Endothelial cell of umbilical vein (primary cell): ENCODE measurements at regions not wholly inside any gene's neighbourhood (a gene's known extent, or its start where the extent isn't known, plus 50 kb on each side); places are given as distances from the start of the nearest gene placed in this dataset.

Experiments
- BruUV-seq: library from RNA; stranded (reverse); fragments of 400-500 nt; replicated peaks from 2 replicates; lab custom pipeline; 2021; lab: Mats Ljungman, UMichigan
- CTCF ChIA-PET: fragments of 300-600, 350-600 bp; sonication (Branson Sonifier 250); formaldehyde crosslinking; loops from one replicate; lab custom pipeline; 2021; ENCODE audit warnings: antibody characterized with exemption, inconsistent platforms; lab: Charles Lee
- POLR2A ChIA-PET: fragments of 300-600, 350-600 bp; sonication (Branson Sonifier 250); formaldehyde crosslinking; loops from one replicate; lab custom pipeline; 2021; ENCODE audit warnings: antibody characterized with exemption, inconsistent platforms; lab: Charles Lee
- DNase-seq: peaks from one replicate; pipeline ENCODE4 v3.0.0-alpha.2; 2011; ENCODE audit warnings: low read depth, low spot score
- FAIRE-seq: peaks from 2 replicates; lab custom pipeline; 2011; peaks lifted over from hg19 to GRCh38; lab: Jason Lieb, UNC
- H2AFZ ChIP-seq: 2 replicates; pipeline ENCODE4 v1.6.0; 2012; ENCODE audit warnings: low read depth, low read length, control low read depth, inconsistent platforms
- H3K27ac ChIP-seq: 2 replicates; pipeline ENCODE4 v1.5.1; 2011; ENCODE audit warnings: low read depth, mild to moderate bottlenecking, control low read depth, low read length, moderate library complexity; ENCODE audit not compliant: insufficient read depth
- H3K27me3 ChIP-seq, 2 experiments: 2 replicates each; pipeline versions ENCODE4 v1.6.0 to v1.6.1; 2011; ENCODE audit warnings: low read length in 2 of 2, mixed read lengths in 1 of 2; ENCODE audit not compliant: control insufficient read depth in 2 of 2, insufficient read depth in 2 of 2
- H3K36me3 ChIP-seq, 2 experiments: 2 replicates in 1 of 2; 3 replicates in 1 of 2; pipeline ENCODE4 v1.5.1; 2011; ENCODE audit warnings: low read length in 2 of 2, mild to moderate bottlenecking in 1 of 2, moderate library complexity in 1 of 2; ENCODE audit not compliant: control insufficient read depth in 2 of 2, insufficient read depth in 2 of 2; ENCODE audit errors: extremely low read depth in 1 of 2
- H3K4me1 ChIP-seq: 3 replicates; pipeline ENCODE4 v1.5.1; 2011; ENCODE audit warnings: mild to moderate bottlenecking, low read length; ENCODE audit not compliant: control insufficient read depth, insufficient read depth; ENCODE audit errors: extremely low read depth
- H3K4me2 ChIP-seq: 2 replicates; pipeline ENCODE4 v1.6.1; 2011; ENCODE audit warnings: low read length, control low read depth, mixed read lengths; ENCODE audit not compliant: insufficient read depth
- H3K4me3 ChIP-seq, 3 experiments: fragments of 200-600 bp in 1 of 3; sonication (generic), shearing (Covaris generic) in 1 of 3; replicated peaks in 1 of 3; 2 replicates each; pipeline ENCODE4 v1.5.1; 2011 to 2016; ENCODE audit warnings: control low read depth in 3 of 3, low read length in 3 of 3, mild to moderate bottlenecking in 2 of 3, inconsistent platforms in 1 of 3, low read depth in 1 of 3, moderate library complexity in 1 of 3; ENCODE audit not compliant: insufficient read depth in 1 of 3
- H3K79me2 ChIP-seq: 2 replicates; pipeline ENCODE4 v1.6.0; 2012; ENCODE audit warnings: low read length, inconsistent platforms; ENCODE audit not compliant: control insufficient read depth, insufficient read depth
- H3K9ac ChIP-seq: replicated peaks from 2 replicates; pipeline ENCODE3; 2011; ENCODE audit warnings: low read length, control low read depth; ENCODE audit not compliant: insufficient read depth; ENCODE audit errors: extremely low read depth
- H3K9me1 ChIP-seq: replicated peaks from 3 replicates; pipeline ENCODE4 v1.6.0; 2011; ENCODE audit warnings: mild to moderate bottlenecking, low read length; ENCODE audit not compliant: control insufficient read depth, insufficient read depth; ENCODE audit errors: extremely low read depth
- H3K9me3 ChIP-seq: replicated peaks from 2 replicates; pipeline ENCODE4 v1.5.1; 2012; ENCODE audit warnings: low read length, inconsistent platforms; ENCODE audit not compliant: control insufficient read depth, insufficient read depth
- H4K20me1 ChIP-seq: replicated peaks from 2 replicates; pipeline ENCODE3; 2011; ENCODE audit warnings: mild to moderate bottlenecking, low read length; ENCODE audit not compliant: control insufficient read depth, insufficient read depth; ENCODE audit errors: extremely low read depth
- CTCF ChIP-seq, 2 donors: IDR thresholded peaks; 1 replicate in 1 of 2; 2 replicates in 1 of 2; pipeline ENCODE4 v1.5.1; 2011; ENCODE audit warnings: low read length in 2 of 2, mild to moderate bottlenecking in 2 of 2, moderate library complexity in 2 of 2, control low read depth in 1 of 2, inconsistent platforms in 1 of 2, low read depth in 1 of 2; ENCODE audit not compliant: insufficient read depth in 1 of 2; ENCODE audit errors: extremely low read depth in 1 of 2
- FOS ChIP-seq: IDR thresholded peaks from 2 replicates; pipeline ENCODE4 v1.6.1; 2011; ENCODE audit warnings: mild to moderate bottlenecking, low read length, moderate library complexity, borderline replicate concordance; ENCODE audit not compliant: insufficient read depth
- GATA2 ChIP-seq: IDR thresholded peaks from 2 replicates; pipeline ENCODE4 v1.7.0; 2011; ENCODE audit warnings: low read depth, mild to moderate bottlenecking, moderate library complexity, mixed read lengths, low read length; ENCODE audit not compliant: insufficient read length, insufficient read depth
- MAX ChIP-seq: IDR thresholded peaks from 2 replicates; pipeline ENCODE4 v1.6.1; 2011; ENCODE audit not compliant: insufficient read depth, insufficient read length
- MYC ChIP-seq: IDR thresholded peaks from one replicate; pipeline ENCODE4 v1.6.1; 2011; ENCODE audit warnings: mild to moderate bottlenecking, low read depth, low read length
- POLR2A ChIP-seq: IDR thresholded peaks from 2 replicates; pipeline ENCODE4 v1.6.1; 2012; ENCODE audit warnings: low read depth, mild to moderate bottlenecking, control low read depth, low read length
- dilution Hi-C: fragments of 300-500 bp; cut with MboI; formaldehyde crosslinking; loops from one replicate; pipeline ENCODE4 v1.15.0; 2019; ENCODE audit warnings: low sequenced_read_pairs; ENCODE audit not compliant: extremely low pct_ligation_motif_present
- intact Hi-C: fragments of 100-400 bp; cut with micrococcal nuclease; formaldehyde crosslinking; loops from one replicate; pipeline ENCODE4 v1.10.0; 2022

GRCh38 chr7:29639386-29639785, 75.8 kb downstream of the PRR15 start:
- dilution Hi-C loops: no loop called here
- intact Hi-C loops: no loop called here
- CTCF ChIA-PET: interaction anchor here (1.1 kb wide), 2 partner anchors 12 to 29 kb away, joined by 3 read pairs; no protein-coding TSS in a partner anchor
- no peaks in the 10 kb centered on the region for H3K9me1 ChIP-seq
- no TSS peak for BruUV-seq
- TF ChIP-seq CTCF (IDR thresholded peaks at IDR 0.05; ENCODE audit: extremely low read depth in 1 of 2, insufficient read depth in 1 of 2, low read depth in 1 of 2, low read length in 2 of 2) (no peak), FOS (no peak), MYC (no peak), GATA2 (no peak), MAX (no peak), POLR2A (no peak)
- no peaks in the 10 kb centered on the region for H3K36me3 ChIP-seq
- POLR2A ChIA-PET: no interaction called here
- no peak overlapping the region for H2AFZ ChIP-seq
- no peak overlapping the region for H3K4me2 ChIP-seq
- H3K79me2 ChIP-seq: no peaks in the 10 kb centered on the region
- no peak overlapping the region for H3K27ac ChIP-seq
- no peaks in the 10 kb centered on the region for H3K9me3 ChIP-seq
- H4K20me1 ChIP-seq: no peaks in the 10 kb centered on the region
- no peaks in the 10 kb centered on the region for H3K4me1 ChIP-seq
- no peak for DNase-seq
- H3K4me3 ChIP-seq: no peak overlapping the region
- no peak for FAIRE-seq
- no peaks in the 10 kb centered on the region for H3K27me3 ChIP-seq
- H3K9ac ChIP-seq: no peak overlapping the region
